CD14-positive monocyte (primary cell): ENCODE measurements at regions not wholly inside any gene's neighbourhood (a gene's known extent, or its start where the extent isn't known, plus 50 kb on each side); places are given as distances from the start of the nearest gene placed in this dataset.

Experiments used
- DNase-seq, 3 donors: peaks; one replicate each; pipeline ENCODE4 v3.0.0-alpha.2; 2011 to 2022
- H2AFZ ChIP-seq: 2 replicates; pipeline ENCODE4 v1.6.0; 2012; ENCODE audit warnings: mild to moderate bottlenecking, low read depth, low read length, inconsistent platforms; ENCODE audit not compliant: insufficient read depth, poor library complexity, severe bottlenecking
- H3K27ac ChIP-seq, 2 donors: 1 replicate in 1 of 2; 2 replicates in 1 of 2; pipeline ENCODE4 v1.5.1; 2012 to 2013; ENCODE audit warnings: low read length in 2 of 2, control low read depth in 1 of 2, inconsistent platforms in 1 of 2, low read depth in 1 of 2, mild to moderate bottlenecking in 1 of 2
- H3K27me3 ChIP-seq, 2 donors: one replicate each; pipeline versions ENCODE4 v1.6.0 to v1.6.1; 2011 to 2013; ENCODE audit warnings: low read length in 2 of 2; ENCODE audit not compliant: control insufficient read depth in 2 of 2, insufficient read depth in 2 of 2
- H3K36me3 ChIP-seq, 2 donors: replicated peaks in 1 of 2; 1 replicate in 1 of 2; 2 replicates in 1 of 2; pipeline versions ENCODE4 v1.5.1 to v1.6.1; 2012 to 2013; ENCODE audit warnings: low read length in 2 of 2, control low read depth in 1 of 2, inconsistent platforms in 1 of 2, mild to moderate bottlenecking in 1 of 2; ENCODE audit not compliant: insufficient read depth in 2 of 2, control insufficient read depth in 1 of 2
- H3K4me1 ChIP-seq, 2 donors: 1 replicate in 1 of 2; 2 replicates in 1 of 2; pipeline versions ENCODE4 v1.5.1 to v1.6.1; 2012 to 2013; ENCODE audit warnings: low read length in 2 of 2, control low read depth in 1 of 2, inconsistent platforms in 1 of 2, mild to moderate bottlenecking in 1 of 2, moderate library complexity in 1 of 2; ENCODE audit not compliant: insufficient read depth in 2 of 2, control insufficient read depth in 1 of 2
- H3K4me2 ChIP-seq: replicated peaks from 2 replicates; pipeline ENCODE3; 2012; ENCODE audit warnings: low read length, moderate library complexity, mild to moderate bottlenecking; ENCODE audit not compliant: poor library complexity, severe bottlenecking; ENCODE audit errors: extremely low read depth
- H3K4me3 ChIP-seq, 3 experiments: fragments of 200-600 bp in 1 of 3; sonication (generic) in 1 of 3; replicated peaks in 1 of 3; 1 replicate in 2 of 3; 2 replicates in 1 of 3; pipeline ENCODE4 v1.5.1; 2011 to 2013; ENCODE audit warnings: low read length in 3 of 3, mild to moderate bottlenecking in 3 of 3, control low read depth in 2 of 3, low read depth in 2 of 3, inconsistent platforms in 1 of 3, moderate library complexity in 1 of 3
- H3K79me2 ChIP-seq: 2 replicates; pipeline ENCODE4 v1.6.0; 2012; ENCODE audit warnings: mild to moderate bottlenecking, control low read depth, inconsistent platforms, low read length, moderate library complexity; ENCODE audit not compliant: insufficient read depth
- H3K9ac ChIP-seq: 2 replicates; pipeline ENCODE4 v1.6.0; 2017; ENCODE audit warnings: low read length, mild to moderate bottlenecking; ENCODE audit not compliant: insufficient read depth, poor library complexity, severe bottlenecking
- H3K9me3 ChIP-seq, 2 donors: replicated peaks in 1 of 2; 1 replicate in 1 of 2; 2 replicates in 1 of 2; pipeline versions ENCODE4 v1.5.1 to v1.6.1; 2012 to 2013; ENCODE audit warnings: low read length in 2 of 2, control low read depth in 1 of 2; ENCODE audit not compliant: control insufficient read depth in 1 of 2, insufficient read depth in 1 of 2
- H4K20me1 ChIP-seq: 2 replicates; pipeline ENCODE4 v1.6.0; 2012; ENCODE audit warnings: mild to moderate bottlenecking, low read length, control low read depth, moderate library complexity; ENCODE audit not compliant: insufficient read depth
- H3K27ac Mint-ChIP-seq, 7 donors: one replicate each; pipeline ENCODE4 v1.8.0; 2020; ENCODE audit warnings: mild to moderate bottlenecking in 7 of 7, mixed read lengths in 7 of 7, moderate library complexity in 6 of 7, inconsistent platforms in 2 of 7
- H3K27me3 Mint-ChIP-seq, 3 donors: one replicate each; pipeline ENCODE4 v1.8.0; 2021 to 2022; ENCODE audit warnings: low read depth in 3 of 3, mild to moderate bottlenecking in 3 of 3, mixed read lengths in 3 of 3, moderate library complexity in 3 of 3, inconsistent platforms in 1 of 3
- H3K36me3 Mint-ChIP-seq, 2 donors: one replicate each; pipeline ENCODE4 v1.8.0; 2020; ENCODE audit warnings: mixed read lengths in 2 of 2, inconsistent platforms in 1 of 2, mild to moderate bottlenecking in 1 of 2
- H3K4me1 Mint-ChIP-seq: one replicate; pipeline ENCODE4 v1.8.0; 2020; ENCODE audit warnings: mild to moderate bottlenecking, mixed read lengths
- H3K4me3 Mint-ChIP-seq, 2 donors: one replicate each; pipeline ENCODE4 v1.8.0; 2020; ENCODE audit warnings: mild to moderate bottlenecking in 2 of 2, mixed read lengths in 2 of 2, moderate library complexity in 1 of 2
- H3K9me3 Mint-ChIP-seq, 7 donors: one replicate each; pipeline ENCODE4 v1.8.0; 2020 to 2022; ENCODE audit warnings: mixed read lengths in 7 of 7, mild to moderate bottlenecking in 6 of 7, moderate library complexity in 6 of 7, inconsistent platforms in 2 of 7
- whole genome bisulfite sequencing: methylation state at CpG from one replicate; pipeline ENCODE4 v1.1.5; 2013; ENCODE audit warnings: missing lambda C conversion rate; ENCODE audit not compliant: insufficient coverage; 5-methylcytosine and 5-hydroxymethylcytosine counted together
- intact Hi-C, 2 donors: fragments of 100-400 bp; cut with micrococcal nuclease; formaldehyde crosslinking; loops; one replicate each; pipeline versions ENCODE4 v1.15.0 to v1.15.1; 2023
- TF ChIP-seq, protein P1 (sequence below): fragments of 200-600 bp; IDR thresholded peaks from one replicate; pipeline ENCODE4 v1.8.0; 2022; ENCODE audit warnings: antibody characterized with exemption, mild to moderate bottlenecking

DNA sequence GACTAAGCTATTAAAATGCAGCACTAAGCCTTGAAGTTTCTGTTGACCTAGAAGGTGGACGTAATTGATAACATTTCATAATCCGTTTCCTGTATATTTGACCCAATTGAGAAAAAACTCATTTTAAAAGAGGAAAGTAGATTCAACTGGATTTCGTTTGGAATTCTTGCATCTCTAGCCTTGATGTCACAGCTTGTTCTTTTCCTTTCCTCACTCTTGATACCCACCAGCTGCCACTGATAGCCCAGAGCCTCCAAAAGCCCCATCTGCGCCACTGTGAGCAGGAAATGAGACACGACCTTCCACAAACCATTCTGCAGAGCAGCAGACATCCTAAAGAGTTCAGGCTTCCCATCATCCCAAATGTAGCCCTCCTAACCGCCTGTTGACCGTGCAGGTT, 61.8 kb downstream of the FOXB1 start:
- WGBS: 63% methylated on average over 2 of the region's 7 CpGs
- intact Hi-C loops: no loop called here
- H3K27ac Mint-ChIP-seq: peak overlapping the region in 1 of 7 donors; percentile 43

DNA sequence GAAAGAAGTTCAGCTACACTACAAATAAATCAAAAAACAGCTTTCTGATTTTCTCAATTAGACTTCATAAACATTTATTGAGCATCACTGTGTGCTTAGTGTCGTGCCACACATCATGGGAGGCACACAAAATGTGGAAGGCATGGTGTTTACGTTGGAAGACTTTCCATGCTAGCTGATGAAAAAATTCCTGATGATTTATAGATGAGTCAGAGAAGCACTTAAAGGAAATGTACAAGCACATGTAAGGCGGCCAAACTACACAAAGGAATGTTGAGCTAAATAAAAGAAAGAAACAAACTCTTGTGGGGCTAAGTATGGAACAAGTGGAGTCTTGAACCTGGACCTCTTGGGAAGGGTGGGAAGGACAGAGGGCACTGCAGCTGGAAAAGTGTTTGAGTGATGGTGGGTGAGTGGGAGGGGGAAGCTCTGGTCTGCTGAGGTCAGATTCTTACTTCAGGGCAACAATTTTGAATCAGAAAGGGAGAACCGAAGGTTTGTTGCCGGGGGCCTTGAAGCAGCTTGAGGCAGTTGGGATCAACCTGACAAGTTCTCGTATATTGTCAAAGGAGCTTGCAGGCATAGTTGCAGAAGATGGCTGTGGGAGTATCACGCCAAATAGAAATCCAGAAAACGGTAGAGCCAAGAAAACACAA, 66.9 kb downstream of the FOXB1 start:
- intact Hi-C loops: no loop called here
- Histone ChIP-seq H3K79me2 (no peaks in the 10 kb centered on the region), H3K4me3 (no peak overlapping the region), H3K4me1 (no peaks in the 10 kb centered on the region), H3K9ac (no peak overlapping the region), H3K4me2 (no peak overlapping the region), H3K27ac (no peak overlapping the region), H3K36me3 (no peaks in the 10 kb centered on the region), H3K9me3 (no peaks in the 10 kb centered on the region), H4K20me1 (no peaks in the 10 kb centered on the region), H3K27me3 (no peaks in the 10 kb centered on the region), H2AFZ (no peak overlapping the region)
- TF ChIP-seq, protein P1, sequence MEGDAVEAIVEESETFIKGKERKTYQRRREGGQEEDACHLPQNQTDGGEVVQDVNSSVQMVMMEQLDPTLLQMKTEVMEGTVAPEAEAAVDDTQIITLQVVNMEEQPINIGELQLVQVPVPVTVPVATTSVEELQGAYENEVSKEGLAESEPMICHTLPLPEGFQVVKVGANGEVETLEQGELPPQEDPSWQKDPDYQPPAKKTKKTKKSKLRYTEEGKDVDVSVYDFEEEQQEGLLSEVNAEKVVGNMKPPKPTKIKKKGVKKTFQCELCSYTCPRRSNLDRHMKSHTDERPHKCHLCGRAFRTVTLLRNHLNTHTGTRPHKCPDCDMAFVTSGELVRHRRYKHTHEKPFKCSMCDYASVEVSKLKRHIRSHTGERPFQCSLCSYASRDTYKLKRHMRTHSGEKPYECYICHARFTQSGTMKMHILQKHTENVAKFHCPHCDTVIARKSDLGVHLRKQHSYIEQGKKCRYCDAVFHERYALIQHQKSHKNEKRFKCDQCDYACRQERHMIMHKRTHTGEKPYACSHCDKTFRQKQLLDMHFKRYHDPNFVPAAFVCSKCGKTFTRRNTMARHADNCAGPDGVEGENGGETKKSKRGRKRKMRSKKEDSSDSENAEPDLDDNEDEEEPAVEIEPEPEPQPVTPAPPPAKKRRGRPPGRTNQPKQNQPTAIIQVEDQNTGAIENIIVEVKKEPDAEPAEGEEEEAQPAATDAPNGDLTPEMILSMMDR: no peak
- Mint-ChIP-seq H3K36me3 (no peaks in the 10 kb centered on the region), H3K4me1 (no peaks in the 10 kb centered on the region), H3K9me3 (peaks cover 0 to 7% (median 0%) of the 10 kb centered on the region in 7 donors), H3K27me3 (peaks cover 0 to 4% (median 0%) of the 10 kb centered on the region in 3 donors), H3K4me3 (no peak overlapping the region), H3K27ac (no peak overlapping the region)
- WGBS: 96% methylated on average over 3 of the region's 8 CpGs
- no peak for DNase-seq

More for the DNA sequence above, 61.8 kb downstream of the FOXB1 start:
- Mint-ChIP-seq H3K9me3 (peaks cover 9 to 17% (median 13%) of the 10 kb centered on the region in 7 donors), H3K4me1 (no peaks in the 10 kb centered on the region), H3K4me3 (no peak overlapping the region), H3K27me3 (peaks cover 0 to 4% (median 0%) of the 10 kb centered on the region in 3 donors), H3K36me3 (no peaks in the 10 kb centered on the region)
- Histone ChIP-seq H3K4me1 (no peaks in the 10 kb centered on the region), H3K27me3 (no peaks in the 10 kb centered on the region), H3K9ac (no peak overlapping the region), H3K27ac (no peak overlapping the region), H3K79me2 (no peaks in the 10 kb centered on the region), H3K9me3 (peaks cover 8 to 14% of the 10 kb centered on the region in 2 donors), H3K36me3 (no peaks in the 10 kb centered on the region), H3K4me2 (no peak overlapping the region), H3K4me3 (no peak overlapping the region), H4K20me1 (no peaks in the 10 kb centered on the region), H2AFZ (no peak overlapping the region)
- TF ChIP-seq, protein P1: no peak
- no peak for DNase-seq
